Neural cell (in vitro differentiated cells): ENCODE measurements at regions not wholly inside any gene's neighbourhood (a gene's known extent, or its start where the extent isn't known, plus 50 kb on each side); places are given as distances from the start of the nearest gene placed in this dataset.

ENCODE experiments used
- CTCF ChIP-seq: fragments of 450-650 bp; IDR thresholded peaks from 2 replicates; pipeline ENCODE4 v1.5.1; 2014; ENCODE audit warnings: antibody characterized with exemption, mild to moderate bottlenecking, moderate library complexity; ENCODE audit not compliant: poor library complexity, severe bottlenecking
- POLR2AphosphoS5 ChIP-seq: IDR thresholded peaks from 2 replicates; pipeline ENCODE4 v1.6.1; 2012
- TAF1 ChIP-seq: IDR thresholded peaks from 2 replicates; pipeline ENCODE4 v1.6.1; 2012; ENCODE audit warnings: low read depth
- TF ChIP-seq, protein P1 (sequence below): IDR thresholded peaks from 2 replicates; pipeline ENCODE4 v1.6.1; 2012; ENCODE audit warnings: borderline replicate concordance

DNA sequence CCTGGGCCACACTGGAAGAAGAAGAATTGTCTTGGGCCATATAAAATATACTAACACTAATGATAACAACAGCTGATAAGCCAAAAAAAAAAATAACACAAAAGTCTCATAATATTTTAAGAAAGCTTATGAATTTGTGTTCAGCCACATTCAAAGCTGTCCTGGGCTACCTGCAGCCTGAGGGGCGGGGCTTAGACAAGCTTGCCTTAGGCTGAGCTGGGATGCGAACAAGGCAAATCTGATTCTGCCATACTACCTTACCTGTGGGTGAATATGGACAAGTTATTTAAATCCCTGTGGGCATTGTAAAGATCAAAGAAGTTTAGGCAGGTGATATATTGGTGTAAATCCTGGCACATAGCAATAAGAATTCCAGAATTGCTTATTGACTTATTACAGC lies 212.3 kb upstream of the ATP10B start:
- no peak for TF ChIP-seq CTCF
- no peak for TF ChIP-seq POLR2AphosphoS5
- TF ChIP-seq, protein P1, sequence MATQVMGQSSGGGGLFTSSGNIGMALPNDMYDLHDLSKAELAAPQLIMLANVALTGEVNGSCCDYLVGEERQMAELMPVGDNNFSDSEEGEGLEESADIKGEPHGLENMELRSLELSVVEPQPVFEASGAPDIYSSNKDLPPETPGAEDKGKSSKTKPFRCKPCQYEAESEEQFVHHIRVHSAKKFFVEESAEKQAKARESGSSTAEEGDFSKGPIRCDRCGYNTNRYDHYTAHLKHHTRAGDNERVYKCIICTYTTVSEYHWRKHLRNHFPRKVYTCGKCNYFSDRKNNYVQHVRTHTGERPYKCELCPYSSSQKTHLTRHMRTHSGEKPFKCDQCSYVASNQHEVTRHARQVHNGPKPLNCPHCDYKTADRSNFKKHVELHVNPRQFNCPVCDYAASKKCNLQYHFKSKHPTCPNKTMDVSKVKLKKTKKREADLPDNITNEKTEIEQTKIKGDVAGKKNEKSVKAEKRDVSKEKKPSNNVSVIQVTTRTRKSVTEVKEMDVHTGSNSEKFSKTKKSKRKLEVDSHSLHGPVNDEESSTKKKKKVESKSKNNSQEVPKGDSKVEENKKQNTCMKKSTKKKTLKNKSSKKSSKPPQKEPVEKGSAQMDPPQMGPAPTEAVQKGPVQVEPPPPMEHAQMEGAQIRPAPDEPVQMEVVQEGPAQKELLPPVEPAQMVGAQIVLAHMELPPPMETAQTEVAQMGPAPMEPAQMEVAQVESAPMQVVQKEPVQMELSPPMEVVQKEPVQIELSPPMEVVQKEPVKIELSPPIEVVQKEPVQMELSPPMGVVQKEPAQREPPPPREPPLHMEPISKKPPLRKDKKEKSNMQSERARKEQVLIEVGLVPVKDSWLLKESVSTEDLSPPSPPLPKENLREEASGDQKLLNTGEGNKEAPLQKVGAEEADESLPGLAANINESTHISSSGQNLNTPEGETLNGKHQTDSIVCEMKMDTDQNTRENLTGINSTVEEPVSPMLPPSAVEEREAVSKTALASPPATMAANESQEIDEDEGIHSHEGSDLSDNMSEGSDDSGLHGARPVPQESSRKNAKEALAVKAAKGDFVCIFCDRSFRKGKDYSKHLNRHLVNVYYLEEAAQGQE, result no peak
- TF ChIP-seq TAF1, result no peak
